WERI-Rb-1 (cell line): ENCODE measurements at regions not wholly inside any gene's neighbourhood (a gene's known extent, or its start where the extent isn't known, plus 50 kb on each side); places are given as distances from the start of the nearest gene placed in this dataset.

Experiments used
- DNase-seq: peaks from one replicate; pipeline ENCODE4 v3.0.0-alpha.2; 2020
- H3K27ac ChIP-seq: fragments of 250-450 bp; sonication (Bioruptor Pico); 2 replicates; pipeline ENCODE4 v1.5.1; 2020; ENCODE audit warnings: mild to moderate bottlenecking, moderate library complexity
- H3K27me3 ChIP-seq: fragments of 250-450 bp; sonication (Bioruptor Pico); 2 replicates; pipeline ENCODE4 v1.5.1; 2021; ENCODE audit warnings: mild to moderate bottlenecking, low read depth, moderate library complexity; ENCODE audit not compliant: insufficient read depth, severe bottlenecking
- H3K36me3 ChIP-seq: fragments of 250-450 bp; sonication (Bioruptor Pico); 2 replicates; pipeline ENCODE4 v1.5.1; 2020; ENCODE audit warnings: mild to moderate bottlenecking, moderate library complexity
- H3K4me3 ChIP-seq: 2 replicates; pipeline ENCODE4 v1.5.1; 2011; ENCODE audit warnings: low read depth, mild to moderate bottlenecking, control low read depth, low read length
- H3K9me3 ChIP-seq: fragments of 250-450 bp; sonication (Bioruptor Pico); 2 replicates; pipeline ENCODE4 v1.5.1; 2021; ENCODE audit warnings: mild to moderate bottlenecking, moderate library complexity; ENCODE audit not compliant: severe bottlenecking
- CTCF ChIP-seq: IDR thresholded peaks from 2 replicates; pipeline ENCODE4 v1.5.1; 2011; ENCODE audit warnings: low read depth, mild to moderate bottlenecking, control low read depth, inconsistent platforms, low read length

GRCh38 chr6:148085631-148086331, 256.9 kb upstream of the SASH1 start:
- no peaks in the 10 kb centered on the region for H3K36me3 ChIP-seq
- H3K4me3 ChIP-seq, result no peak overlapping the region
- no peaks in the 10 kb centered on the region for H3K27me3 ChIP-seq
- H3K9me3 ChIP-seq, result no peaks in the 10 kb centered on the region
- no peak for DNase-seq
- TF ChIP-seq CTCF, result no peak
- no peak overlapping the region for H3K27ac ChIP-seq

DNA sequence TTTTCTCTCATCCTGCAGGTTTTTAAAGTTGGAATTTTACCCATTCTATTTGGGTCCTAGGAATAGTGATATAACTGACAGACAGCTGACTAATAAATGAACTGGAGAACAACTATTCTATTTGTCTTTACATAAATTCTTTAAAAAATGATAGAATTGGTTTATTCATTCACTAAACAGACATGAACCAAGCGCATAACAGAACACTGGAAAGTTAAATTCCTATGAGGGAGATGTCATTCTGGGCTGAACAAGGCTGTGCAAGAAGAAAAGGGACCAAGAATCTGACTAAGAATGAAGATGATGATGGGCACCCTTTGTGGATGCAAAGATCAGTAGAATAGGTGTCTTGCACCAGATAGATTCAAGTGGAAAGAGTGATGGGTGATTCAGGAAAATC, 256.3 kb upstream of the SASH1 start:
- TF ChIP-seq CTCF, result no peak
- Histone ChIP-seq H3K27me3 (no peaks in the 10 kb centered on the region), H3K4me3 (no peak overlapping the region), H3K9me3 (no peaks in the 10 kb centered on the region), H3K36me3 (no peaks in the 10 kb centered on the region), H3K27ac (no peak overlapping the region)
- DNase-seq, result no peak

- TF ChIP-seq CTCF, result no peak
- Histone ChIP-seq H3K4me3 (no peak overlapping the region), H3K36me3 (no peaks in the 10 kb centered on the region), H3K27ac (no peak overlapping the region), H3K9me3 (no peaks in the 10 kb centered on the region), H3K27me3 (no peaks in the 10 kb centered on the region)
- DNase-seq, result no peak
Measured at GRCh38 chr6:148086843-148087242, 255.8 kb upstream of the SASH1 start.

DNA sequence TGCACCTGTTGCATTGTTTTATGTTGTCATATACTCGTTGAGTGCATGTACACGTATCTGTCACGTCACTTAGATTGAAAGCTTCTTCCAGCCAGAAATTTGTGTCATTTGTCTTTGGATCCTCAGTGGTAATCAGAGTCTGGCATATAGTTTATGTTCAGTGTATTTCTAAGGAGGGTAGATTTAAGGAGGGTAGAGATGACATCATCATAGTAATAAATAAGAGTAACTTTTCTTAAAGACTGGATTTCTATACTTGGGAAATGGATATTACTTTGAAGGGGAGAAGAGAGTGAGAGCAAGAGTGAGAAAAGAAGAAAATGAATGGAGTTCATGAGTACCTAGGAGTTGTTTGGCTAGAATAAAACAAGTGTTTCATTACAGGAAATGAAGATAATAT, 255.0 kb upstream of the SASH1 start:
- Histone ChIP-seq H3K4me3 (no peak overlapping the region), H3K27ac (no peak overlapping the region)
- no peak for TF ChIP-seq CTCF

GRCh38 chr6:148090326-148090725, 252.3 kb upstream of the SASH1 start:
- Histone ChIP-seq H3K27ac (no peak overlapping the region), H3K9me3 (no peaks in the 10 kb centered on the region), H3K4me3 (no peak overlapping the region), H3K36me3 (no peaks in the 10 kb centered on the region), H3K27me3 (no peaks in the 10 kb centered on the region)
- TF ChIP-seq CTCF, result no peak
- DNase-seq, result no peak

More for the DNA sequence above, 255.0 kb upstream of the SASH1 start:
- H3K27me3 ChIP-seq, result no peaks in the 10 kb centered on the region
- H3K36me3 ChIP-seq, result no peaks in the 10 kb centered on the region
- no peaks in the 10 kb centered on the region for H3K9me3 ChIP-seq
- no peak for DNase-seq

- no peak for DNase-seq
- no peak overlapping the region for H3K27ac ChIP-seq
- no peaks in the 10 kb centered on the region for H3K36me3 ChIP-seq
- H3K9me3 ChIP-seq, result no peaks in the 10 kb centered on the region
- no peak overlapping the region for H3K4me3 ChIP-seq
- no peaks in the 10 kb centered on the region for H3K27me3 ChIP-seq
- TF ChIP-seq CTCF, result no peak
Measured at GRCh38 chr6:148091394-148091793, 251.2 kb upstream of the SASH1 start.
